Activated naive CD4-positive, alpha-beta T cell treated with anti-CD3 and anti-CD28 coated beads, Interleukin-2, amount 50 U/mL, for 72 hours (primary cell): ENCODE measurements at regions not wholly inside any gene's neighbourhood (a gene's known extent, or its start where the extent isn't known, plus 50 kb on each side); places are given as distances from the start of the nearest gene placed in this dataset.
"Not testable (repeated sequence)": the region's sequence is repeated elsewhere in the genome, so short reads cannot be mapped to it uniquely, and the experiment has no call there.

Experiments
- ATAC-seq, 2 donors: fragments of 150-1000 bp; cut with Tn5 transposase; 2 replicates each; pipeline ENCODE4 v1.10.0; 2021; ENCODE audit warnings: mild to moderate bottlenecking in 2 of 2, moderate library complexity in 2 of 2
- DNase-seq, 2 donors: peaks; one replicate each; pipeline ENCODE4 v3.0.0; 2021 to 2022; ENCODE audit warnings: low spot score in 2 of 2
- H3K27ac Mint-ChIP-seq, 2 donors: one replicate each; pipeline ENCODE4 v1.8.0; 2022; ENCODE audit warnings: mild to moderate bottlenecking in 2 of 2, mixed read lengths in 2 of 2
- H3K36me3 Mint-ChIP-seq, 2 donors: one replicate each; pipeline ENCODE4 v1.8.0; 2022; ENCODE audit warnings: mixed read lengths in 2 of 2
- H3K9me3 Mint-ChIP-seq, 2 donors: one replicate each; pipeline ENCODE4 v1.8.0; 2022; ENCODE audit warnings: mixed read lengths in 2 of 2

DNA sequence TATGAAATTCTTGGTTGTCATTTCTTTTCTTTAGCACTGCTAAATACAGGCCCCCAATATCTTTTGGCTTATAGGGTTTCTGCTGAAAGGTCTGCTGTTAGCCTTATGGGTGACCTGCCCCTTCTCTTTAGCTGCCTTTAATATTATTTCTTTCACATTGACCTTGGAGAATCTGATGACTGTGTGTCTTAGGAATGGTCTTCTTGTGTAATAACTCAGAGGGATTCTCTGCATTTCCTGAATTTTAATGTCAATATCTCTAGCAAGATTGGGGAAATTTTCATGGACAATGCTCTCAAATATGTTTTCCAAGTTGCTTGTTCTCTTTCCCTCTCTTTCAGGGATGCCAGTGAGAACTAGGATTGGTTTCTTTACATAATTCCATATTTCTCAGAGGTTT is 292.4 kb downstream of the SLC7A11 start:
- DNase-seq (no peak), ATAC-seq (no peak)
- Mint-ChIP-seq H3K27ac (no peak overlapping the region), H3K36me3 (peaks cover 0 to 5% of the 10 kb centered on the region in 2 donors), H3K9me3 (peaks cover 0 to 27% of the 10 kb centered on the region in 2 donors)

DNA sequence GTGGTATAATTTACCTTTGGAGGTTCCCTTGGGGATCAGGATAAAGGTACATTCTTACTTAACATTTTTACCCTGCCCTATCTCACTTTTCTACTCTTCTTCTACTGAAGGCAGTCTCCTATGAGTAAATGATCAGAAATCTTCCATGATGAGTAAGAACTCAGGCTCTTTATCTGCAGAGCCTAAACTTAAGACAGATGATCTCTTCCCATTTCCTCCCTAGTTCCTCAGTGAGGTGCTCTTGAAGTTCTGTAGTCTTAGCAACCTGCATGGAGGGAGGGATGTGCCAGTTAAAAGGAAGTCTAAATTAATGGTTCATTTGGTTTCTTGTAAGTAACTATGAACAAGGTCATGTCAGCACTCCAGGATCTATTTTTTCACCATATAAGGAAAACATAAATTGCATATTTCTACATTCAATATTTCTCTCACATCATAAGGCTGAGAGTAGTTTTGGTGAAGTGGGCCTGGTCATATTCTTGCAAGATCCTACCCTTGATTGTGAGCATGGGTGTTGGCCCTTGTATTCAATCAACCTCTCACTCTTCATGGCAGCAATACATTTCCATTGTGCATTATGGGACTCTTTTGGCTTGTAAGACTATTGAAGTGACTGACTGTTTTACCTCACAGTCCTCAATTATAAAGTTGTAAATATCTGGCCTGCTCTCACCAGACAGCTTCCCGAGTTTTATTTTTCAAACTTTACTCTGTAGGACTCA is 295.5 kb downstream of the SLC7A11 start:
- no peak for ATAC-seq
- H3K27ac Mint-ChIP-seq: no peak overlapping the region
- DNase-seq: no peak
- H3K36me3 Mint-ChIP-seq: peaks cover 0 to 5% of the 10 kb centered on the region in 2 donors
- peaks cover 0 to 27% of the 10 kb centered on the region in 2 donors for H3K9me3 Mint-ChIP-seq

DNA sequence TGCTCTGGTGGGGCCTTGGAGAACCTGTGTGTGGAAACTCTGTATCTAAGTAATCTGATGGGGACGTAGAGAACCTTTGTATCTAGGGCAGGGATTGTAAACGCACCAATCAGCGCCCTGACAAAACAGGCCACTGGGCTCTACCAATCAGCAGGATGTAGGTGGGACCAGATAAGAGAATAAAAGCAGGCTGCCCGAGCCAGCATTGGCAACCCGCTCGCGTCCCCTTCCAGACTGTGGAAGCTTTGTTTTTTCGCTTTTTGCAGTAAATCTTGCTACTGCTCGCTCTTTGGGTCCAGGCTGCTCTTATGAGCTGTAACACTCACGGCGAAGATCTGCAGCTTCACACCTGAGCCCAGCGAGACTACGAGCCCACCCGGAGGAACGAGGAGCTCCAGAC is 299.3 kb downstream of the SLC7A11 start:
- not testable (repeated sequence) for H3K36me3 Mint-ChIP-seq, H3K27ac Mint-ChIP-seq, ATAC-seq, DNase-seq
- peaks cover 4 to 16% of the 10 kb centered on the region in 2 donors for H3K9me3 Mint-ChIP-seq

DNA sequence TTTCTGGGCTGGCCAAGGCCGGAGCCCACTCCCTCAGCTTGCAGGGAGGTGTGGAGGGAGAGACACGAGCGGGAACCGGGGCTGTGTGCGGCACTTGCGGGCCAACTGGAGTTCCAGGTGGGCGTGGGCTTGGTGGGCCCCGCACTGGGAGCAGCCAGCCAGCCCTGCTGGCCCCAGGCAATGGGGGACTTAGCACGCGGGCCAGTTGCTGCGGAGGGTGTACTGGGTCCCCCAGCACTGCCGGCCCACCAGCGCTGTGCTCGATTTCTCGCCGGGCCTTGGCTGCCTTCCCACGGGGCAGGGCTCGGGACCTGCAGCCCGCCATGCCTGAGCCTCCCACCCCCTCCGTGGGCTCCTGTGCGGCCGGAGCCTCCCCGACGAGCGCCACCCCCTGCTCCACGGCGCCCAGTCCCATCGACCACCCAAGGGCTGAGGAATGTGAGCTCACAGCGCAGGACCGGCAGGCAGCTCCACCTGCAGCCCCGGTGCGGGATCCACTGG is 300.1 kb downstream of the SLC7A11 start:
- H3K36me3 Mint-ChIP-seq, ATAC-seq, H3K27ac Mint-ChIP-seq, DNase-seq: not testable (repeated sequence)
- peaks cover 6 to 17% of the 10 kb centered on the region in 2 donors for H3K9me3 Mint-ChIP-seq

DNA sequence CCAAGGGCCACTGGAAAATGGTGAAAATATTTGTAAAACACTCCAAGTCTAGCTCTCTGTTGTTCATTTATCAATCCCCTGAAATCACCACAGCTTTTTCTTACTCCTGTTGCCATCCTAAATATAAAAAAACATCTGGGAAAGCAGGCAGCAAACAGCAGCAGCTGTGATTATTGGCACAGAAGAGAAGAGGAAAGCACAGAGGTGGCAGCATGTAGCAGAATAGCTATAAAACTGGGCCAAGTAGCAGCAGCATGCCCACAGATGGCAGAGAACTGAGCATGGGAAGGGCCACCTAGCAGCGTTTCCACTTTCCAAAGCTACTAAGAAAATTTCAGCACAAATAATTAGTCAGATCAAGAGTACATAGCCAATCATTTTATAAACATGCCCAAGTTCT is 307.2 kb downstream of the SLC7A11 start:
- DNase-seq: no peak
- Mint-ChIP-seq H3K9me3 (peaks cover 6 to 8% of the 10 kb centered on the region in 2 donors), H3K36me3 (no peaks in the 10 kb centered on the region), H3K27ac (no peak overlapping the region)
- no peak for ATAC-seq

DNA sequence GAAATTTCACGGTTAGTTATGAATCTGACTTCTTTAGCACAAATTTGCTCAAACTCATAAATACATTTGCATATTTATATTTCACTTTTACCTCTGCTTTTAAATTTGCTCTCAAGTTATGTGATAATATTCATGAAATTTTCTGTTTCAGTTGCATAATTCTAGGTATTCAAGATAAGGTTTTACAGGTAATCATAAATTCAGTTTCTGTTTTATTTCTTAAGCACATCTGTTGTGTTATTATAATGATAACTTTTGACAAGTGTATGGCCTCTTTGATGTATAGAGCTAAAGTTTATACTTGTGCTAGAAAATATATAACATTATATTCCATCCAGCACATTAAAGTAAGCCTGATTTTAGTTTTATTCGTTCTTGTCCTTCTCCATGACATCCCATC is 308.1 kb downstream of the SLC7A11 start:
- H3K27ac Mint-ChIP-seq: no peak overlapping the region
- ATAC-seq (no peak), DNase-seq (no peak)
- peaks cover 6 to 8% of the 10 kb centered on the region in 2 donors for H3K9me3 Mint-ChIP-seq
- H3K36me3 Mint-ChIP-seq: no peaks in the 10 kb centered on the region

DNA sequence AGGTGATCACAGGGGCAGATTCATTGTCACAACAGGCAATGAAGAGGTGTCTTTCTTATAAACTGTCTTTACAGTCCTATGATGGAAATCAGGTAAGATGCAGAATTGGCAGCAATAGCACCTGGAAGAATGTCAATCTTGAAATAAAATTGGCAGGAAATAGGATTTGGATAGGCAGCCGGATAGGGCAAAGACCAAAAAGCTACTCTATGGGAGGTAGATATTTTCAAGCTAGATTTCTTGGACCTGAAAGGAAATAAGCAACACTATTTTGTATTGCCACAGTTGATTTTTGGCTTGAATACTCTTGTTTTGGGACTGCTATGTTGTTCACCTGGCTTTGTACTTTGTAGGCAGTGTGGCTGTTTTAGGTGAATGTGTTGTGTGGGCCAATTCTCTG is 314.2 kb downstream of the SLC7A11 start:
- Mint-ChIP-seq H3K9me3 (no peaks in the 10 kb centered on the region), H3K36me3 (no peaks in the 10 kb centered on the region), H3K27ac (no peak overlapping the region)
- ATAC-seq (no peak), DNase-seq (no peak)

DNA sequence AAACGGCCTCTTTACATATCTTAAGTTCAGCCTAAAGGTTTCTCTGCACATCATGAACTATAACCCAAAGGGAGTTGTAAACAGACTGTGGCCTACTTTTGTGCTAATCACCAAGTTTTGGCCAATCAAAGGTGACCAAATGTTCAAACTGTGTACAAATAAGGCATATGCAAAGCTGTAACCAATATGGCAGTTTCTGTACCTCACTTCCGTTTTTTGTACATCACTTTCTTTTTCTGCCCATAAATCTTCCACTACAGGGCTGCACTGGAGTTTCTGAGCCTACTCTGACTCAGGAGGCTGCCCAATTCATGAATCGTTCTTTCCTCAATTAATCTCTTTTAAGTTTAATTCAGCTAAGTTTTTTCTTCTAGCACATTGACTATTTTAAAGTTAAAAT is 318.7 kb downstream of the SLC7A11 start:
- Mint-ChIP-seq H3K9me3 (peaks cover 6 to 10% of the 10 kb centered on the region in 2 donors), H3K36me3 (no peaks in the 10 kb centered on the region), H3K27ac (no peak overlapping the region)
- DNase-seq (no peak), ATAC-seq (no peak)

DNA sequence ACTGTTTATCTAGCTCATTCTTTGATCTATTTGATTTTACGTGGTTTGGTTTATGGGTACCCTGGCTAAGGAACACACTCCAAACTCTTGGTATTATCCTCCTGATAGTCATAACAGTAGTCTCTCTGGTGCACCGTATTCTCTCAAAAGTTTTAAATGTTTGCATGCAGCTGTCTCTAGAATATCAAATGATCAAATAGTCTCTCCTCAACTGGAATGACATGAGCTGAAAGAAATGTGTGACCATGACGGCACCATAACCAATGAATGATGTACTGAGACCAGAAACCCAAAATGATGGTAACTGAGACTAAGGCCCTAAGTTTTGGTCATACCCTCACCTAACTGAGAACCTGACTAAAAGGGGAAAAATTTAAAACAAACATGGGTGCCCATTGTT is 319.4 kb downstream of the SLC7A11 start:
- DNase-seq (no peak), ATAC-seq (no peak)
- H3K36me3 Mint-ChIP-seq: no peaks in the 10 kb centered on the region
- H3K9me3 Mint-ChIP-seq: peaks cover 10 to 11% of the 10 kb centered on the region in 2 donors
- no peak overlapping the region for H3K27ac Mint-ChIP-seq

DNA sequence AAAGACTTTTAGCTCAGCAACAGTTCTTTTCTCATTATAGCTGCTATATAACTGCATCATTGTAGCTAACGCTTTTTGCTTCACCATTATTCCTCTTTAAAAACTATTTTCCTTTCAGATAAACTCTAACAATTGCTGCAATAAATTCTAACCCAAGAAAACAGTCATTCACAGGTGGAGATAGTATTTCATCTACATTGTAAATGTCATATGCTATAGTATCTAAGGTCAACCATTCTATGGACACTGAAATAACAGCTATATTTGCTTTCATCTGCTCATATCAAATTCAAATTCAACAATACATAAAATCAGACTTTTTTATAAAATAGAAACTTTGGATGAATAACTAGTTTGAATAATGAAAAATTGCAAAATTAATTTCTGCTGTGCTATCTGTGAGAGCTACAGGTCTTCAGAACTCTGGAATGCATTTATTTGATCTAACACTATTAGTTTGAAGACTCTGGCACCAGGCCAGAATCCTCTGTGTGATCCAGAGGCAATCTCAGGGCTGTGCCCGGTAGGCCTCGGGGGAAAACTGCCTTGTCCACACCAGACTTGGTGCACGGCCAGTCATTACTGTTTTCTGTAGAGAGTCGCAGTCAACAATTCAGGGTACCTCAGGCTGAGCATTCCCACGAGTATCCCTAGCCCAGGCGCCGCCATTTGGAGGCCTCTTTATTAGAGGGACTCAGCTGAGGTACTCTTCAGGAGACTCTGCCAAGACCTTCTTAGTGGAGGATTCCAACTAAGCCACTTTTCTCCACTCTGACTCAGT is 332.4 kb downstream of the SLC7A11 start:
- no peak overlapping the region for H3K27ac Mint-ChIP-seq
- no peaks in the 10 kb centered on the region for H3K36me3 Mint-ChIP-seq
- no peak for ATAC-seq
- no peak for DNase-seq
- peaks cover 7 to 22% of the 10 kb centered on the region in 2 donors for H3K9me3 Mint-ChIP-seq

DNA sequence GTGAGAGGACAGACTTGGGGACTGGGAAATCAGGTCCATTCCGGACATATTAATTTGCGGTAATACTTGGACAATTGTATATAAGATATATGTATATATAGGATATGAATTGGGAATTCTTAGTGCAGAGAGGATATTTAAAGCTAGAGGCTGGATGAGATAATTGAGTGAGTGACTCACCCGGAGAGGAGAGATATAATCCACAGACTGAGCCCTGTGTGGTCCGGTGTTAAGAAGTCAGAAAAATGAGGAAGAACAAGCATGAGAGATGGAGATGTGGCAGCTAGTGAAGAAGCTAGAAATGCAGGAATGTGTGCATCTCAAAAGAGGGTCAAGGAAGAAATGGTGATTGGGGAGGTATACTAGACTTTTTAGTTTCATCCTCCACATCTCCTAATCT is 336.2 kb downstream of the SLC7A11 start:
- H3K27ac Mint-ChIP-seq: no peak overlapping the region
- no peak for ATAC-seq

DNA sequence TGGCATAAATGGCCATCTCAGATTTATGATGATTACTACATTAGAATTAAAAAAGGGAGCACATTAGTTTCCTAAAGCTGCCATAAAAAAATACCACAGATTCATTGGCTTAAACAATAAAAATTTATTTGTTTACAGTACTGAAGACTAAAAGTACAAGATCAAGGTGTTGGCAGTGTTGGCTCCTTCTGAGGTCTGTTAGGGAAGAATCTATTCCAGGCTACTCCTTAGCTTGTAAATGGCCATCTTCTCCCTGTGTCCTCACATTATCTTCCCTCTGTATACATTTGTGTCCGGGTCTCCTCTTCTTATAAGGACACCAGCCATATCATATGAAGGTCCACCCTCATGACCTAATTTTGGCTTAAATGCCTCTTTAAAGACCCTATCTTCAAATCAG is 341.0 kb downstream of the SLC7A11 start:
- ATAC-seq (no peak), DNase-seq (no peak)
- Mint-ChIP-seq H3K36me3 (no peaks in the 10 kb centered on the region), H3K9me3 (peaks cover 11 to 20% of the 10 kb centered on the region in 2 donors), H3K27ac (no peak overlapping the region)

More for the DNA sequence above, 336.2 kb downstream of the SLC7A11 start:
- Mint-ChIP-seq H3K9me3 (peaks cover 11 to 23% of the 10 kb centered on the region in 2 donors), H3K36me3 (no peaks in the 10 kb centered on the region)
- DNase-seq: no peak

DNA sequence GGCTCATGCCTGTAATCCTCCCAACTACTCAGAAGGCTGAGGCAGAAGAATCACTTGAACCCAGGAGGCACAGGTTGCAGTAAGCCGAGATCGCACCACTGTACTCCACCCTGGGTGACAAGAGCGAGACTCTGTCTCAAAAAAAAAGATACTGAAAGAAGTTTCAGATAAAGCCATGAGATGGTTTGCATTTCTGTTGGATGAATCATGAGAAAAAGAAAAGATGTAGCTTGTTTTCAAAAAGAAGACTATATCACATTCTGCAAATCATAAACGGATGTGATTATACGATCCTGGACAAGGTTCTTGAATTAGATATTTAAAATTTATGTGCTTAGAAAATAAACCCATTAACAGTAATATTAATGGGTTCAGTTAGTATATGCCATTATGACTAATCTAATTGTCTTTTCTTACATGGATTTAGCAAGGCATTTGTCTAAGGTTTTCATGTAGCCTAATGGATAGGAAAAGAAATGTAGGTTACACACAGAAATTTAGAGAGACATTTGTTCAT is 345.9 kb downstream of the SLC7A11 start:
- ATAC-seq: no peak
- no peak overlapping the region for H3K27ac Mint-ChIP-seq
- DNase-seq: no peak
- H3K9me3 Mint-ChIP-seq: peaks cover 5% of the 10 kb centered on the region in 2 donors
- no peaks in the 10 kb centered on the region for H3K36me3 Mint-ChIP-seq

DNA sequence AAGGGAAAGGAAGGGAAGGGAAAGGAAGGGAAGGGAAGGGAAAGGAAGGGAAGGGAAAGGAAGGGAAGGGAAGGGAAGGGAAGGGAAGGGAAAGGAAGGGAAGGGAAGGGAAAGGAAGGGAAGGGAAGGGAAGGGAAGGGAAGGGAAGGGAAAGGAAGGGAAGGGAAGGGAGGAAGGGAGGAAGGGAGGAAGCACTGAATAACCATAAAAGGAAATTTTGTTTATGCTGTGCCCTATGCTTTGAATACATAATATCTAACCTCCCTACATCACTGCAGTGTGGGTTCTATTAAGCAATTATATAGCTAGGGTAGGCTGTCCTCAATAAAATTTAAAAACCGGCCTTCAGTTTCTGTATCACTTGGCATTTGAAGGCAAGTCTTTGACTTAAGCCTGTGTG is 346.6 kb downstream of the SLC7A11 start:
- not testable (repeated sequence) for DNase-seq, ATAC-seq, H3K27ac Mint-ChIP-seq, H3K9me3 Mint-ChIP-seq, H3K36me3 Mint-ChIP-seq

DNA sequence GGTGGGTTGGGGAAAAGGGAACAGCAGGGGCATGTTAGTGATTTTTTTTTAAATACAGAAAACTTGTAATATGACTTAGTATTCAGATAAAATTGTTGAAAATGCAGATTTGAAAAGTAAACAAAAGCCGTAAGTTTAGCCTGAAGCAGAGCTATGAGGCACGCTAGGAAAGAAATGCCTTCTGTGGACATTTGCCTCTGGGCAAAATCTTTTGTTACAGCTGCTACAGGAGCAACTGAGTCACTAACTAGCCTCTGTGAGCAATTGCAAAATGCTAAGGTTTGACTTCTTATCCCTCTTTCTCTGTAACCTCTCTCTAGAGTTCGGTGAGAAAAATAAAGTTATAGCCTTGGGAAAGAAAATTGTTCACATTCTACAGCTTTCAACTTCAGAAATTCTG is 350.0 kb downstream of the SLC7A11 start:
- Mint-ChIP-seq H3K9me3 (peaks cover 5 to 8% of the 10 kb centered on the region in 2 donors), H3K27ac (no peak overlapping the region), H3K36me3 (no peaks in the 10 kb centered on the region)
- no peak for DNase-seq
- ATAC-seq: no peak

DNA sequence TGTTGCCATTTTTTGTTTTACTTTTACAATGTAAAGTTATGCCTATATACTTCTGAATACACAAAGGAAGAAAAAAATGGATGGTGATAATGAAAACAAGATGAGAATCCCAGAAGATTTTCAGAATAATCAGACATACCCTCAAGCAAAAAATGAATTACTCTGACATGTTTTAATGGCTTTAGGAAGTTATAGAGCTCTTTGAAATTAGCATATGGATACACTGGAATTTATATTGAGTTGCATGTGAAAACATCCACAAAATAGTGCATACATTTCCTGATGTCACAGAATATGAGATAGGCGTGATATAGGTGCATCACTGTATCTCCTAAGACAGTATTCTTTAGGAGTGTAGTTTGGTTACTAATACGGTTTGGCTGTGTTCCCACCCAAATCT is 351.3 kb downstream of the SLC7A11 start:
- ATAC-seq (no peak), DNase-seq (no peak)
- no peak overlapping the region for H3K27ac Mint-ChIP-seq
- peaks cover 8 to 9% of the 10 kb centered on the region in 2 donors for H3K9me3 Mint-ChIP-seq
- H3K36me3 Mint-ChIP-seq: no peaks in the 10 kb centered on the region

DNA sequence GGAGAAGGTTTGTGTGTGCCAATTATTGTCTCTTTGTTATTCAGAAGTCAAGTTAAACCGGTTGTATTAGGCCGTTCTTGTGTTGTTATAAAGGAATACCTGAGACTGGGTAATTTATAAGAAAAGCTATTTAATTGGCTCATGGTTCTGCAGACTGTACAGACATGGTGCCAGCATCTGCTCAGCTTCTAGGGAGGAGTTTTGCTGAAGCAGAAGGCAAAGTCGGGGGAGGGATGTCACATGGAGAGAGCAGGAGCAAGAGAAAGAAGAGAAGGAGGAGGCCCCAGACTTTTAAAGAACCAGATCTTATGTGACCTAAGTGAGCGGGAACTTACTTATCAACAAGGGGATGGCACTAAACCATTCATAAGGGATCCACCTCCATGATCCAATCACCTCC is 349.3 kb upstream of the PCDH18 start:
- DNase-seq (no peak), ATAC-seq (no peak)
- Mint-ChIP-seq H3K9me3 (peaks cover 3 to 9% of the 10 kb centered on the region in 2 donors), H3K36me3 (no peaks in the 10 kb centered on the region), H3K27ac (no peak overlapping the region)
